Heart left ventricle (tissue), 13 donors: ENCODE measurements at regions not wholly inside any gene's neighbourhood (a gene's known extent, or its start where the extent isn't known, plus 50 kb on each side); places are given as distances from the start of the nearest gene placed in this dataset.

Source experiments
- POLR2A ChIP-seq, 2 donors: fragments of 450-650 bp; IDR thresholded peaks; one replicate each; pipeline ENCODE4 v1.6.1; 2017; ENCODE audit warnings: antibody characterized with exemption in 2 of 2, mild to moderate bottlenecking in 2 of 2, moderate library complexity in 2 of 2
- TF ChIP-seq, protein P1 (sequence below), 12 donors: fragments of 200-600 bp; sonication (generic) in 4 of 12; IDR thresholded peaks; one replicate each; pipeline versions ENCODE4 v1.5.0 to v1.8.0; 2018 to 2022; ENCODE audit warnings: antibody characterized with exemption in 12 of 12, mild to moderate bottlenecking in 5 of 12
- donor health status: ischemic (EF 13 %, LVEDD 7.1; RV severe dilation, severe dysfunction).
- donor health status: DM: no; HTN: yes; CAD: no.
- donor health status: DM: no; HTN: no; CAD: no.
- donor health status: ischemic (EF 25% LVEDD 6.9; RV normal size, moderate dysfunction).
- donor health status: ischemic (EF 25% LVEDD 5.7; RV mildly dilated, moderate dysfunction).
- donor health status: ischemic (EF 35%, LVEDD 5.7; RV mildly dilated, moderate dysfunction).
- donor health status: nonischemic (EF 11% LVEDD 7.7; RV severe dilation, severe dysfunction).
- donor health status: DM: yes; HTN: yes; CAD: no.
- donor health status: PGD.
- donor health status: ischemic (EF 29% LVEDD 5.4; RV normal size, mild dysfunction).
- donor health status: nonischemic (EF 23%, LVEDD 6.1; RV moderate dilation, normal function).

- TF ChIP-seq POLR2A (IDR thresholded peaks at IDR 0.05): no peak
- TF ChIP-seq, protein P1, sequence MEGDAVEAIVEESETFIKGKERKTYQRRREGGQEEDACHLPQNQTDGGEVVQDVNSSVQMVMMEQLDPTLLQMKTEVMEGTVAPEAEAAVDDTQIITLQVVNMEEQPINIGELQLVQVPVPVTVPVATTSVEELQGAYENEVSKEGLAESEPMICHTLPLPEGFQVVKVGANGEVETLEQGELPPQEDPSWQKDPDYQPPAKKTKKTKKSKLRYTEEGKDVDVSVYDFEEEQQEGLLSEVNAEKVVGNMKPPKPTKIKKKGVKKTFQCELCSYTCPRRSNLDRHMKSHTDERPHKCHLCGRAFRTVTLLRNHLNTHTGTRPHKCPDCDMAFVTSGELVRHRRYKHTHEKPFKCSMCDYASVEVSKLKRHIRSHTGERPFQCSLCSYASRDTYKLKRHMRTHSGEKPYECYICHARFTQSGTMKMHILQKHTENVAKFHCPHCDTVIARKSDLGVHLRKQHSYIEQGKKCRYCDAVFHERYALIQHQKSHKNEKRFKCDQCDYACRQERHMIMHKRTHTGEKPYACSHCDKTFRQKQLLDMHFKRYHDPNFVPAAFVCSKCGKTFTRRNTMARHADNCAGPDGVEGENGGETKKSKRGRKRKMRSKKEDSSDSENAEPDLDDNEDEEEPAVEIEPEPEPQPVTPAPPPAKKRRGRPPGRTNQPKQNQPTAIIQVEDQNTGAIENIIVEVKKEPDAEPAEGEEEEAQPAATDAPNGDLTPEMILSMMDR (IDR thresholded peaks at IDR 0.05): no peak
Observed at GRCh38 chr13:65606622-65607021, 1623.5 kb downstream of the PCDH9 start.
